ENCODE measurements at regions not wholly inside any gene's neighbourhood (a gene's known extent, or its start where the extent isn't known, plus 50 kb on each side); places are given as distances from the start of the nearest gene placed in this dataset.
"Not testable (repeated sequence)": the region's sequence is repeated elsewhere in the genome, so short reads cannot be mapped to it uniquely, and the experiment has no call there.

DNA sequence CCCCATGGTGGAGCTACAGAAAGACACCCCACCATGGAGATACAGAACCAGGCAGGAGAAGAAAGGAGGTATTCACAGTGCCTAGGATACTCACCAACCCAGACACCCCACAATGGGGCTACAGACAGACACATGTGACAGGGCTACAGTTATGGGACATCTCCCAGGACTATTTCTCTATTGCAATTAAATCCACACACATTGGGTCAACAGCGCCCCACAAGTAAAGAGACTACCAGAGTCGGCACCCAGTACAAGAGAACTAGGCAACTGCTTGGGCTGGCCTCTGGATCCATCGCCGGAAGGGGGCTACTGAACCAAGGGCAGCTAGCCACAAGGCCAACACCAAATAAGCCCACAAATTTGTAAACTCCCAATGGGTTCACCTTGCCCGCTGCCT is 310.1 kb upstream of the NCKAP5 start:
- Mint-ChIP-seq H3K27me3 (peaks cover 17 to 52% (median 26%) of the 10 kb centered on the region in 5 donors), H3K27ac (no peak overlapping the region), H3K9me3 (peaks cover 0 to 3% (median 0%) of the 10 kb centered on the region in 9 donors), H3K4me1 (no peaks in the 10 kb centered on the region), H3K4me3 (no peak overlapping the region), H3K36me3 (peaks cover 0 to 5% (median 0%) of the 10 kb centered on the region in 3 donors)
- POLR2A ChIA-PET, result no interaction called here
- no peak for ATAC-seq
- DNase-seq, result no peak

DNA sequence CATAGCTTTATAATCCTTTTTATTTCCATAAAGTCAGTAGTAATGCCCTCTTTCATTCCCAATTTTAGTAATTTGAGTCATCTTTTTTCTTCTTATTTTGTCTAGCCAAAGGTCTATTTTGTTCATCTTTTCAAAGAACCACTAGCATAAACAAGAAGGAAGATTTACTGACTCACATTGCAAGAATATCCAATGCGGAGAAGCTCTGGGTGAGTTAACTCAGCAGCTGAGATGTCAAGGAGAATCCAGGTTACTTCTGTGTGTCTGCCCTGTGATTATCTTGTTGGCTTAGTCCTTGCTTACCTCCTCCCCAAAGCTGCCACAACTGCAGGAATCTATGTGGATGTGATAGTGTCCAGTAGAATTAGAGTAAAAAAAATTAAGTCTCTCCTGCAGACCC is 311.4 kb upstream of the NCKAP5 start:
- Mint-ChIP-seq H3K9me3 (peaks cover 0 to 3% (median 0%) of the 10 kb centered on the region in 9 donors), H3K36me3 (peaks cover 0 to 5% (median 0%) of the 10 kb centered on the region in 3 donors), H3K4me3 (no peak overlapping the region), H3K4me1 (no peaks in the 10 kb centered on the region), H3K27me3 (peaks cover 19 to 54% (median 26%) of the 10 kb centered on the region in 5 donors), H3K27ac (no peak overlapping the region)
- ATAC-seq, result no peak
- no peak for DNase-seq
- POLR2A ChIA-PET, result no interaction called here

DNA sequence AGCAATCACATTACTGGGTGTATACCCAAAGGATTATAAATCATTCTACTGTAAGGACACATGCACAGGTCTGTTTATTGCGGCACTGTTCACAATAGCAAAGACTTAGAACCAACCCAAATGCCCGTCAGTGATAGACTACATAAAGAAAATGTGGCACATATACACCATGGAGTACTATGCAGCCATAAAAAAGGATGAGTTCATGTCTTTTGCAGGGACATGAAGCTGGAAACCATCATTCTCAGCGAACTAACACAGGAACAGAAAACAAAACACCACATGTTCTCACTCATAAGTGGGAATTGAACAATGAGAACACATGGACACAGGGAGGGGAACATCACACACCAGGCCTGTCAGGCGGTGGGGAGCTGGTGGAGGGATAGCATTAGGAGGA is 313.9 kb upstream of the NCKAP5 start:
- H3K36me3 Mint-ChIP-seq, H3K4me3 Mint-ChIP-seq, ATAC-seq, H3K27ac Mint-ChIP-seq, POLR2A ChIA-PET, H3K9me3 Mint-ChIP-seq, H3K4me1 Mint-ChIP-seq, DNase-seq: not testable (repeated sequence)
- H3K27me3 Mint-ChIP-seq, result peaks cover 17 to 53% (median 27%) of the 10 kb centered on the region in 5 donors

- ATAC-seq (no peak), DNase-seq (no peak)
- H3K36me3 Mint-ChIP-seq, result peaks cover 0 to 5% (median 0%) of the 10 kb centered on the region in 3 donors
- peaks cover 17 to 49% (median 21%) of the 10 kb centered on the region in 5 donors for H3K27me3 Mint-ChIP-seq
- peaks cover 0 to 2% (median 0%) of the 10 kb centered on the region in 4 donors for H3K4me1 Mint-ChIP-seq
- POLR2A ChIA-PET, result no interaction called here
- H3K9me3 Mint-ChIP-seq, result peaks cover 0 to 3% (median 0%) of the 10 kb centered on the region in 9 donors
- H3K27ac Mint-ChIP-seq, result no peak overlapping the region
- H3K4me3 Mint-ChIP-seq, result no peak overlapping the region
Observed at GRCh38 chr2:133884739-133885381, 316.6 kb upstream of the NCKAP5 start.

GRCh38 chr2:133885847-133886246 is 317.6 kb upstream of the NCKAP5 start:
- Mint-ChIP-seq H3K4me3 (no peak overlapping the region), H3K9me3 (peaks cover 0 to 3% (median 0%) of the 10 kb centered on the region in 9 donors), H3K27me3 (peaks cover 12 to 39% (median 17%) of the 10 kb centered on the region in 5 donors), H3K4me1 (peaks cover 0 to 2% (median 0%) of the 10 kb centered on the region in 4 donors), H3K27ac (no peak overlapping the region), H3K36me3 (peaks cover 0 to 5% (median 0%) of the 10 kb centered on the region in 3 donors)
- DNase-seq, result no peak
- POLR2A ChIA-PET, result no interaction called here
- ATAC-seq, result no peak

DNA sequence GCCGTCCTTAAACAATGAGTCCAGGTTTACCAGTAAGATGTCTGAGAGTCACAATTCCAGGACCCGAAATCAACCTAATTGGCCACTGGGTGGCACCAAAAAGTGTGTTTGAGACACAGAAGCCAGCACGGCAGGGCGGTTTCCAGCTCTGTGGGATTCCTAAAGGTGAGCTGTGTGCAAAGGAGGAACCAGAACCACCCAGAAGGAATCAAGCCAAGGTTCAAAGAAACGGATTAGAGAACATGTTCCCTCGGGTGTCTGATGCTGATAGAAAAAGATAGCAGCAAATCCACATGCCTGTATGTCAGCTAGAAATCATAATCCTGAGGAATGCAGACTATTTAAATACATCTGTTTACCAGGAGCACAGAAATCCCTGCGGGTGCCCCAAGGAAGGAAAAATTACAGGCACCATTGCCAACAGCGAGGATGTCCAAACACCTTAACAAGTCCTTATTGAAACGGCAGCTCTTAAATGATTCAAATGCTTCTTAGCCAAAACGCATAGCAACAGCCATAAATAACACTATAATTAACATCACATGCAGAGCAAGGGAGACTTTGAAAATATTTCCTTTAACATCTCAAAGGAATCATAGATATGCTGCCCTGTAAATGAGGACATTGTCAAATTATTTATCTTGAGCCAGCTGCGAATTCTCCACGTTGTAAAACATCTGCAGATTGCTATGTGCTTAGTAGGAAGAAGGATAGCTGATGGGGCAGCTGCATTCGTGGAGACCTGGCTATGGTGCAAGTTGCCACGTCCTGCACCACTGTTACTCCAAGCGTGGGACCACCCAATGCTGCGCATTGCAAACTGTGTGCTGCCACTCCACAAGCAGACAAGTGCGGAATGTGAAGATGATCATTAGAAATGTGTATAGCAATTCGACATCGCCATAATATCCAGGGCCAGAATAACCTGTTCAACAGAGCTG is 318.7 kb upstream of the NCKAP5 start:
- Mint-ChIP-seq H3K4me1 (peaks cover 0 to 2% (median 0%) of the 10 kb centered on the region in 4 donors), H3K27me3 (peaks cover 2 to 28% (median 9%) of the 10 kb centered on the region in 5 donors), H3K27ac (no peak overlapping the region), H3K9me3 (no peaks in the 10 kb centered on the region), H3K4me3 (no peak overlapping the region), H3K36me3 (no peaks in the 10 kb centered on the region)
- DNase-seq (peak in 8 of 10 donors; percentile 7 to 48 (median 29)), ATAC-seq (no peak)
- POLR2A ChIA-PET, result no interaction called here

DNA sequence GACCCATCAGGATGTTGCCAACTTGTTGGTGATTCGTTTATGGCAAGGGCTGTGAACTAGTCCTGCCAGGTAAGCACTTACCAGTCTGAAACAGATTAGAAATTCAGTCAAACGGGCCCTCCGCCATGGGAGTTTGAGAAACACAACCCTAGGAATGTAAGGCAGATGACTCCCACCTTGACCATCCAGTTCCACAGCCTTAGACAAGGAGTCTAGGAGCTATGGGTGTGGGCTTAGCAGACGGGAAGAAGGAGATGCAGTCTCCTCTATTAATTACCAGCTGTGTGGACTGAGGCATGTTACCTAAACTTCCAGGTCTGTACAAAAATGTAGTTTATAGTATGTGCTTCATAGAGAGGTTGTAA is 319.4 kb upstream of the NCKAP5 start:
- no peak overlapping the region for H3K27ac Mint-ChIP-seq
- ATAC-seq (no peak), DNase-seq (no peak)
- peaks cover 0 to 3% (median 0%) of the 10 kb centered on the region in 9 donors for H3K9me3 Mint-ChIP-seq
- POLR2A ChIA-PET, result no interaction called here
- H3K27me3 Mint-ChIP-seq, result peaks cover 0 to 21% (median 9%) of the 10 kb centered on the region in 5 donors
- no peak overlapping the region for H3K4me3 Mint-ChIP-seq
- H3K36me3 Mint-ChIP-seq, result no peaks in the 10 kb centered on the region
- H3K4me1 Mint-ChIP-seq, result peaks cover 0 to 2% (median 0%) of the 10 kb centered on the region in 4 donors

DNA sequence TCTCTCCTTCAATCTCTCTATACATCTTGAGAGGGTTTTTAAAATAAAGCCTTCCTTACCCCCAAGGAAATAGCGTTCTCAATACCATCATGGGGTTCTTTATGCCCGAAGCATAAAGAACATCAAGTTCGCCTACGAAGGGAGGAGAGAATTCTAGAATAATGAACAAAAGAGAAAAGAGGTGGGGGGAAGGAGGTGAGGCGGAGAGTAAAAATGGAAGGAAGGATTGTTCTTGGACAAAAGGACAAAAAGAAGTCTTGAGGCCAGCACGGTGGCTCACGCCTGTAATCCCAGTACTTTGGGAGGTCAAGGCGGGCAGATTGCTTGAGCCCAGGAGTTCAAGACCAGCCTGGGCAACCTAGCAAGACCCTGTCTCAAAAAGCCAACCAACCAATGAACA is 319.8 kb upstream of the NCKAP5 start:
- Mint-ChIP-seq H3K36me3 (no peaks in the 10 kb centered on the region), H3K4me3 (no peak overlapping the region), H3K9me3 (peaks cover 0 to 3% (median 0%) of the 10 kb centered on the region in 9 donors), H3K4me1 (peaks cover 0 to 2% (median 0%) of the 10 kb centered on the region in 4 donors), H3K27ac (no peak overlapping the region), H3K27me3 (peaks cover 0 to 21% (median 11%) of the 10 kb centered on the region in 5 donors)
- ATAC-seq, result no peak
- no peak for DNase-seq
- POLR2A ChIA-PET, result no interaction called here

GRCh38 chr2:133888621-133889219 is 320.5 kb upstream of the NCKAP5 start:
- DNase-seq (no peak), ATAC-seq (no peak)
- peaks cover 0 to 21% (median 15%) of the 10 kb centered on the region in 5 donors for H3K27me3 Mint-ChIP-seq
- no peaks in the 10 kb centered on the region for H3K36me3 Mint-ChIP-seq
- peaks cover 0 to 2% (median 0%) of the 10 kb centered on the region in 4 donors for H3K4me1 Mint-ChIP-seq
- POLR2A ChIA-PET, result no interaction called here
- peaks cover 0 to 7% (median 2%) of the 10 kb centered on the region in 9 donors for H3K9me3 Mint-ChIP-seq
- no peak overlapping the region for H3K27ac Mint-ChIP-seq
- H3K4me3 Mint-ChIP-seq, result no peak overlapping the region

DNA sequence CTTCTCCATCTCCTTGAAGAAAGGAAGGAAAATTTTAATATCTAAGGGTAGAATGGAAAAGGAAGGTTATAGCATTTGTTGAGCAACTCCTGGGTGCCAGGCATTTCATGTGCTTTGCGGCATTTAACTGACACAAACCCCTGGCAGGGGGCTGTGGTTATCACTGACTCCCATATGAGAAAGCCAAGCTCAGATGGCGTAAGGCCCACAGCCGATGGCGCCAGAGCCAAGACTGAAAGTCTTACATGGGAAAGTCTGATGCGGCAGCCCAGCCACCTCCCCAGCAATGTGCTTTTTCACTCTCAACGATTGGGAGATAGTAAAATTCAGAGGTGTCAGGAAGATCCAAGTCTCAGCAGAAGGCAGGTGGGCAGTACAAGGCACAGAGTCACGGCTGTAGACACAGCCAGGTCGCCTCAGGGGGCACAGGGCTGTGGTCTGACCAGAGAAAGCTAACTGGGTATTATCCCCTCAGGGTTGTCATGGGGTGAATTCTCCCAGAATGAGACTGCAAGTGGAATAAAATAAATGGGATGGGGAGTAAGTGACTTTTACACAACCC is 324.2 kb upstream of the NCKAP5 start:
- DNase-seq, result no peak
- Mint-ChIP-seq H3K36me3 (no peaks in the 10 kb centered on the region), H3K9me3 (peaks cover 0 to 18% (median 8%) of the 10 kb centered on the region in 9 donors), H3K4me1 (peaks cover 0 to 3% (median 0%) of the 10 kb centered on the region in 4 donors), H3K4me3 (no peak overlapping the region), H3K27me3 (peaks cover 0 to 10% (median 2%) of the 10 kb centered on the region in 5 donors), H3K27ac (no peak overlapping the region)
- no peak for ATAC-seq
- POLR2A ChIA-PET, result no interaction called here

DNA sequence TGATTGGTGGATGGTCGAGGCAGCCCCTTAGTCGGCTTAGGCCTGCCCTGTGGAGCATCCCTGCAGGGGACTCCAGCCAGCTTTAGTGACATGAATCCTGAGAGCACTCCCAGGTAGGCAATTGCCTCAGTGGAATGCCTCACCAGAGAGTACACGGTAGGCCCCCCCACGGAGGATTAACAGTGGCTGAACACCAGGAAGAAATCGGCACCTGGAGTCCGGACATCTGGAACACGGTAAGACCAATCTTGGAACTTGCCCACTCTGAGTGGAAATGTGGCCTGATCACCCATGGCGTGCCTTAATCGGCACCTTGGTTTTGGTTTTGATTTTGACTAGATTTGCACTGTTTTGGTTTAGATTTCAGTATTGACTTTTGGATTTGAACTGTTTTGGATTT is 326.2 kb upstream of the NCKAP5 start:
- Mint-ChIP-seq H3K27ac (no peak overlapping the region), H3K9me3 (peaks cover 0 to 18% (median 8%) of the 10 kb centered on the region in 9 donors), H3K36me3 (peaks cover 0 to 7% (median 0%) of the 10 kb centered on the region in 3 donors), H3K4me1 (peaks cover 0 to 3% (median 0%) of the 10 kb centered on the region in 4 donors), H3K4me3 (no peak overlapping the region), H3K27me3 (peaks cover 0 to 9% (median 4%) of the 10 kb centered on the region in 5 donors)
- no peak for ATAC-seq
- no peak for DNase-seq
- POLR2A ChIA-PET, result no interaction called here

DNA sequence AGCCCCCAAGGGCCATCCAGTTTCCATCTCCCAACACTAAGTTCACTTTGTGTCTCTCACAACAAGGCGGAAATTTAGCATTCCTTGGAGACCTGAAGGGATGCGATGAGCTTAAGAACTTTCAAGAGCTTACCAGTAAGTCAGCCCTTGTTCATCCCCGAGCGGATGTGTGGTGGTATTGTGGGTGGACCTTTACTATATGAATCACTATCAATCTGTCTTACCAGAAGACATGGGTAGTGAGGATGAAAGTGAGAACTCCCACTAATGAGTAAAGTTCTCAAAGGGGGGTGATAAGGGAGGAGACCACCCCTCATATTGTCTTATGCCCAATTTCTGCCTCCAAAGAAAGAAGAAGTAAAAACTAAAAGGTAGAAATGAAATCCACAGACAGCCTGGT is 329.6 kb upstream of the NCKAP5 start:
- H3K36me3 Mint-ChIP-seq, POLR2A ChIA-PET, H3K4me1 Mint-ChIP-seq, H3K27ac Mint-ChIP-seq, H3K4me3 Mint-ChIP-seq, ATAC-seq, DNase-seq: not testable (repeated sequence)
- peaks cover 4 to 34% (median 24%) of the 10 kb centered on the region in 5 donors for H3K27me3 Mint-ChIP-seq
- peaks cover 0 to 18% (median 8%) of the 10 kb centered on the region in 9 donors for H3K9me3 Mint-ChIP-seq
